ENCODE measurements at regions not wholly inside any gene's neighbourhood (a gene's known extent, or its start where the extent isn't known, plus 50 kb on each side); places are given as distances from the start of the nearest gene placed in this dataset.
"Not testable (repeated sequence)": the region's sequence is repeated elsewhere in the genome, so short reads cannot be mapped to it uniquely, and the experiment has no call there.

DNA sequence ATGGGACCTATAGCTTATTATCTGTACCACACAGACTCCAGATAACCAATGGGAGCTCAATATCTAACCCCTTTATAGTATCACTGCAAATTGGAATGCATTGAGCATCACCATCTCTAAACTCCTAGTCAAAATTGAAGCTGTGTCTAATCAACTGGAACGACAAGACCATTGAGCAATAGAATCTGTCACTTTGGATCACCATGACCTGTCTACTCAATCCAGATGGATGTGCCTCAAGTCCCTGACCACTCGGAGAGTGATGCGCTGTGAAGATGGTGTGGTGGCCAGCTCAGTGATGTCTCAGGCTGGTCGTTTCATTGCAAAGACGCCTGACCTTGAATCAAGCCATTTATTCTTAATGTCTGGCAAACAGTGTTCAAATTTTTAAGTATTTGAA, 160.5 kb downstream of the SEMA6D start:
- DNase-seq (ENCODE audit: low spot score in 2 of 2) (no peak), FAIRE-seq (no peak)

DNA sequence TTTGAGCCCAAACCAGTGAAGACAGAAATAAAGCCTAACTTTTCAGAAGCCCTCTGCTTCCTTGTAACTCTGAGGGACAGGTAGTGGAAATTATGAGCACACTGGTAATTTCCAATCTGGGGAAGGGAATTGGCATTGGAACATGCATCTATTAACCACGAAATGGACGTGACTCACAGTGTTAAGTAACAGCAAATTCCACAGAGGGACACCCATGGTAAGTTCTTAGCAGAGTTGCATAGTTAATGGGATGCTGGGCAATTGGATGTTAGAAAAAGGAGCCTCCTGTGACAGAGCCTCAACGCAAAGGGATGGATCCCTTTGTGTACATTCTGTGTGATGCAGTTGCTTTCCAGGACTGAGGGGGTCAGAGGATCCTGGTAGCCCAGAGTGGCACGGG, 168.6 kb downstream of the SEMA6D start:
- DNase-seq (ENCODE audit: low spot score in 2 of 2) = no peak
- no peak for FAIRE-seq

- no peak for FAIRE-seq
- DNase-seq (ENCODE audit: low spot score in 2 of 2) = no peak
Observed at GRCh38 chr15:47887241-47887800, 170.0 kb downstream of the SEMA6D start.

- no peak for DNase-seq (ENCODE audit: low spot score in 2 of 2)
- no peak for FAIRE-seq
Observed at GRCh38 chr15:47888385-47889100, 171.2 kb downstream of the SEMA6D start.

- FAIRE-seq (no peak), DNase-seq (ENCODE audit: low spot score in 2 of 2) (no peak)
Observed at GRCh38 chr15:47890397-47891150, 173.3 kb downstream of the SEMA6D start.

- DNase-seq (ENCODE audit: low spot score in 2 of 2) (no peak), FAIRE-seq (no peak)
Observed at GRCh38 chr15:47897525-47897924, 180.2 kb downstream of the SEMA6D start.

GRCh38 chr15:47900751-47901150, 183.4 kb downstream of the SEMA6D start:
- FAIRE-seq (no peak), DNase-seq (ENCODE audit: low spot score in 2 of 2) (no peak)

DNA sequence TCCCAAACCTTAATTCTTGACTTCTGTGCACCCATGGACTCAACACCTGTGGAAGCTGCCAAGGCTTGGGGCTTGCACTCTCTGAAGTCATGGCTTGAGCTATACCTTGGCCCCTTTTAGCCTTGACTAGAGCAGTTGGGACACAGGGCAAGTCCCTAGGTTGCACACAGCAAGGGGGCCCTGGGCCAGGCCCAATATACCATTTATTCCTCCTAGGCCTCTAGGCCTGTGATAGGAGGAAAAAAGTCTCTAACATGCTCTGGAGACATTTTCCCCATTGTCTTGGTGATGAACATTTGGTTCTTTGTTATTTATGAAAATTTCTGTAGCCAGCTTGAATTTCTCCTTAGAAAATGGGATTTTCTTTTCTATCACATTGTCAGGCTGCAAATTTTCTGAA, 186.1 kb downstream of the SEMA6D start:
- no peak for FAIRE-seq
- DNase-seq (ENCODE audit: low spot score in 2 of 2) = no peak

- no peak for FAIRE-seq
Observed at GRCh38 chr15:47908486-47908885, 191.2 kb downstream of the SEMA6D start.

DNA sequence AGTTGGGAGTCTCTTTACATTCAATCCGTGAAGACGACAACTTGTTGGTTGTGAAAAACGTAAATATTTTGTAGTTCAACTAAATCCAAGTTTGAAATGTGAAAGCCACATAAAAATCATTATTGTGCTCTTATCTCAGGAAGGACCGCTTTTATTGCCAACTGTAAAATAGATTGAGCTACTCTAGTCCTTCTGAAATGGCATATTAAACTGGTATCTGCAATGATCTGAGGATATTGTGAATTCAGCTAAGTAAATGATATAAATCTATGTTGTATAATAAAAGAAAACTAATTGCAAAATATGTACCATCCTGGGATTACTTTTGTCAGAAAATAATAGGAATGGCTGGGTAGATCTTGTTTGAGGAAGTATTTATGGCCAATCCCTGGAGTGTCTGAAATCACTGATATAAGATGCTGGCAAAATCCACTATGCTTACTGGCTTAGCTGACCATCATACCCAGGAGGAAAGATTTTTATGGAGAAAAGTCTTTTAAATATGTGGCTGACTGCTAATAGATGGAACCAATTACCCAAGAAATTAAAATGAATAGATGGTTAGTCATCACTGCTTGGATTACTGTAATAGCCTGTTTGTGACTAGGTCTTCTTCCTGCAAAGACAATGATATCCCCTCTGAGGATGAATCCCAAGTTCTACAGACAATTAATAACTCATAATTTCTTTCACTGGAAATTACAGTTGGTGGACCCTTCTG, 191.8 kb downstream of the SEMA6D start:
- no peak for DNase-seq (ENCODE audit: low spot score in 2 of 2)
- FAIRE-seq = no peak

More at GRCh38 chr15:47908486-47908885, 191.2 kb downstream of the SEMA6D start:
- DNase-seq (ENCODE audit: low spot score in 2 of 2) = no peak

GRCh38 chr15:47912910-47913309, 195.6 kb downstream of the SEMA6D start:
- DNase-seq (ENCODE audit: low spot score in 2 of 2) = not testable (repeated sequence)

GRCh38 chr15:47917881-47918280, 200.6 kb downstream of the SEMA6D start:
- no peak for DNase-seq (ENCODE audit: low spot score in 2 of 2)
- FAIRE-seq = no peak

More at GRCh38 chr15:47912910-47913309, 195.6 kb downstream of the SEMA6D start:
- not testable (repeated sequence) for FAIRE-seq

- DNase-seq (ENCODE audit: low spot score in 2 of 2) = no peak
- FAIRE-seq = no peak
Observed at GRCh38 chr15:47918877-47919276, 201.6 kb downstream of the SEMA6D start.

- DNase-seq (ENCODE audit: low spot score in 2 of 2) (no peak), FAIRE-seq (no peak)
Observed at GRCh38 chr15:47924381-47924780, 196.4 kb upstream of the SLC24A5 start.

DNA sequence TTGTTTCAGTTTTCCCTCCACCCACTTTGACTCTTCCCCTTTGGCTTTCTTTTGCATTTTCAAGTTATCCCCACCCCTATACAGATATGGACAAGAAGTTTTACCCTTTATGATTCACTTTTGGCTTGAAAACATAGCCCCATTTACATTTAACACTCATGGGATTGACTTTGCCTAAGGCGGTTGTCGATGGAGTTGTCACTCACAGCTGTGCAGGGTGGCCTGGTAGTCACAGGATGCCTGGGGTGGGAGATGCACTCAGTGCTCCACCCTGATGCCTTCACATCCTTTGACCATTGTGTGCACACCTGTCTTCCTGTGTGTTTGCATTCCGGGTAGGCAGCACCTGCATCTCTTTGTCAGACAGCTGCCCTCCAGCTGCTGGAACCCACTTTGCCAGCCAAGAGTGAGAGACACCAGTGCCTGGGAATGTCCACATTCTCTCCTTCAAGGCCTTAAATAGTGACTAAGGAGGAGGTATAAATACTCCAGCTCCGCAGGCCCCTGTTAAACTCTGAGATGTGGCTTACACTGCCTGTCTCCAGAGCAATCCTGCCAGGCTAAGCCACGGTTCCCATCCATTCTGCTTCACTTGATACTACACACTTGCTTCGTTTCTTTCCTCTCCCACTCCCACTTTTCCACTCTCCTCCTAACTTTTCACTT, 191.5 kb upstream of the SLC24A5 start:
- no peak for DNase-seq (ENCODE audit: low spot score in 2 of 2)
- no peak for FAIRE-seq

- no peak for FAIRE-seq
- DNase-seq (ENCODE audit: low spot score in 2 of 2) = no peak
Observed at GRCh38 chr15:47932261-47932660, 188.5 kb upstream of the SLC24A5 start.

GRCh38 chr15:47932951-47933641, 187.7 kb upstream of the SLC24A5 start:
- DNase-seq (ENCODE audit: low spot score in 2 of 2) (no peak), FAIRE-seq (no peak)

GRCh38 chr15:47933865-47934264, 186.9 kb upstream of the SLC24A5 start:
- FAIRE-seq (no peak), DNase-seq (ENCODE audit: low spot score in 2 of 2) (no peak)

DNA sequence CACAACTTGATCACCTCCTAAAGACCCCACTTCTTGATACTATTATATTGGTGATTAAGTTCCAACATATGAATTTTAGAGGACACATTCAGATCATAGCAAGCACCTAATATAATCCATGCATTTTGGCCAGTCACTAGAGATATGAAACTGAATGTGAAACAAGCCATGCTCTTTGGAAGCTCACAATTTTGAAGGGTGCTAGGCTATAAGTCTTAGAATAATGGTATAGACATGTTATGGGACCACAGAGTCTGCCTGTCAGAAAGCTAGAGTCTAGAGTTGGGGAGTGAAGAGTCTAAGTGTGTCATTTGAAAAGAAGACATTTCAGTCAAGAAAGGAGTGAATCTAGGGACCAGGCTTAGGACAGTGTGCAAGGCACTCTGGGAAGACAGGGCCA, 186.4 kb upstream of the SLC24A5 start:
- FAIRE-seq (no peak), DNase-seq (ENCODE audit: low spot score in 2 of 2) (no peak)

GRCh38 chr15:47937834-47938233, 183.0 kb upstream of the SLC24A5 start:
- no peak for DNase-seq (ENCODE audit: low spot score in 2 of 2)
- FAIRE-seq = no peak

Measured in frontal cortex (tissue), 3 donors.